ENCODE measurements at regions not wholly inside any gene's neighbourhood (a gene's known extent, or its start where the extent isn't known, plus 50 kb on each side); places are given as distances from the start of the nearest gene placed in this dataset.
"Not testable (repeated sequence)": the region's sequence is repeated elsewhere in the genome, so short reads cannot be mapped to it uniquely, and the experiment has no call there.

- H3K36me3 ChIP-seq (ENCODE audit: control insufficient read depth, insufficient read depth, low read length); H3K27me3 ChIP-seq (ENCODE audit: control insufficient read depth, insufficient read depth, low read length); DNase-seq (ENCODE audit: low read depth); H3K4me3 ChIP-seq (ENCODE audit: low read depth, low read length); FAIRE-seq: not testable (repeated sequence)
Measured at GRCh38 chr5:29186380-29186779, 2007.1 kb upstream of the CDH6 start.

- no peak for FAIRE-seq
- DNase-seq (ENCODE audit: low read depth) = no peak
- no peaks in the 10 kb centered on the region for H3K36me3 ChIP-seq (ENCODE audit: control insufficient read depth, insufficient read depth, low read length)
- no peak for TF ChIP-seq CTCF (IDR thresholded peaks at IDR 0.05; ENCODE audit: insufficient read depth, low read length, severe bottlenecking)
- no peaks in the 10 kb centered on the region for H3K27me3 ChIP-seq (ENCODE audit: control insufficient read depth, insufficient read depth, low read length)
- H3K4me3 ChIP-seq (ENCODE audit: low read depth, low read length) = no peak overlapping the region
Measured at GRCh38 chr5:29185558-29185957, 2007.9 kb upstream of the CDH6 start.

GRCh38 chr5:29175774-29176173, 2017.7 kb upstream of the CDH6 start:
- no peaks in the 10 kb centered on the region for H3K27me3 ChIP-seq (ENCODE audit: control insufficient read depth, insufficient read depth, low read length)
- DNase-seq (ENCODE audit: low read depth) (no peak), FAIRE-seq (no peak)
- no peak overlapping the region for H3K4me3 ChIP-seq (ENCODE audit: low read depth, low read length)
- TF ChIP-seq CTCF (IDR thresholded peaks at IDR 0.05; ENCODE audit: insufficient read depth, low read length, severe bottlenecking) = no peak
- H3K36me3 ChIP-seq (ENCODE audit: control insufficient read depth, insufficient read depth, low read length) = no peaks in the 10 kb centered on the region

GRCh38 chr5:29170599-29170998, 2022.9 kb upstream of the CDH6 start:
- DNase-seq (ENCODE audit: low read depth) (no peak), FAIRE-seq (no peak)
- Histone ChIP-seq H3K36me3 (ENCODE audit: control insufficient read depth, insufficient read depth, low read length) (no peaks in the 10 kb centered on the region), H3K27me3 (ENCODE audit: control insufficient read depth, insufficient read depth, low read length) (no peaks in the 10 kb centered on the region), H3K4me3 (ENCODE audit: low read depth, low read length) (no peak overlapping the region)
- TF ChIP-seq CTCF (IDR thresholded peaks at IDR 0.05; ENCODE audit: insufficient read depth, low read length, severe bottlenecking) = no peak

GRCh38 chr5:29169886-29170285, 2023.6 kb upstream of the CDH6 start:
- FAIRE-seq = no peak
- TF ChIP-seq CTCF (IDR thresholded peaks at IDR 0.05; ENCODE audit: insufficient read depth, low read length, severe bottlenecking) = no peak

GRCh38 chr5:29162297-29162696, 2031.2 kb upstream of the CDH6 start:
- no peak for FAIRE-seq
- Histone ChIP-seq H3K4me3 (ENCODE audit: low read depth, low read length) (no peak overlapping the region), H3K36me3 (ENCODE audit: control insufficient read depth, insufficient read depth, low read length) (no peaks in the 10 kb centered on the region), H3K27me3 (ENCODE audit: control insufficient read depth, insufficient read depth, low read length) (no peaks in the 10 kb centered on the region)
- no peak for DNase-seq (ENCODE audit: low read depth)
- TF ChIP-seq CTCF (IDR thresholded peaks at IDR 0.05; ENCODE audit: insufficient read depth, low read length, severe bottlenecking) = no peak

More at GRCh38 chr5:29169886-29170285, 2023.6 kb upstream of the CDH6 start:
- Histone ChIP-seq H3K36me3 (ENCODE audit: control insufficient read depth, insufficient read depth, low read length) (no peaks in the 10 kb centered on the region), H3K27me3 (ENCODE audit: control insufficient read depth, insufficient read depth, low read length) (no peaks in the 10 kb centered on the region), H3K4me3 (ENCODE audit: low read depth, low read length) (no peak overlapping the region)
- no peak for DNase-seq (ENCODE audit: low read depth)
